OCI-LY1 (cell line): ENCODE measurements at regions not wholly inside any gene's neighbourhood (a gene's known extent, or its start where the extent isn't known, plus 50 kb on each side); places are given as distances from the start of the nearest gene placed in this dataset.

Source experiments
- H2AFZ ChIP-seq: fragments of 200-600 bp; sonication (generic), shearing (Covaris generic); 2 replicates; pipeline ENCODE4 v1.6.0; 2014; ENCODE audit warnings: antibody characterized with exemption, mild to moderate bottlenecking, low read length
- H3F3A ChIP-seq: fragments of 200-600 bp; sonication (generic), shearing (Covaris generic); 2 replicates; pipeline ENCODE4 v1.6.0; 2014; ENCODE audit warnings: mild to moderate bottlenecking, antibody characterized with exemption, low read length, moderate library complexity; ENCODE audit not compliant: insufficient read depth
- H3K27ac ChIP-seq: fragments of 200-600 bp; sonication (generic); 2 replicates; pipeline ENCODE4 v1.5.1; 2014; ENCODE audit warnings: low read length, mixed run types, mild to moderate bottlenecking, low read depth; ENCODE audit not compliant: poor library complexity, severe bottlenecking
- H3K27me3 ChIP-seq: fragments of 200-600 bp; sonication (generic); 2 replicates; pipeline ENCODE4 v1.6.0; 2014; ENCODE audit warnings: antibody characterized with exemption, mild to moderate bottlenecking, low read length, moderate library complexity; ENCODE audit not compliant: insufficient read depth
- H3K36me3 ChIP-seq: fragments of 200-600 bp; sonication (generic); 2 replicates; pipeline ENCODE4 v1.6.1; 2014; ENCODE audit warnings: mild to moderate bottlenecking, antibody characterized with exemption, low read length, moderate library complexity, mixed read lengths; ENCODE audit not compliant: insufficient read depth
- H3K4me1 ChIP-seq: fragments of 200-600 bp; sonication (generic); 2 replicates; pipeline ENCODE4 v1.5.1; 2014; ENCODE audit warnings: mild to moderate bottlenecking, low read length, moderate library complexity; ENCODE audit not compliant: insufficient read depth, severe bottlenecking
- H3K4me2 ChIP-seq: fragments of 200-600 bp; sonication (generic), shearing (Covaris generic); 2 replicates; pipeline ENCODE4 v1.6.1; 2014; ENCODE audit warnings: low read length
- H3K4me3 ChIP-seq: fragments of 200-600 bp; sonication (generic); 2 replicates; pipeline ENCODE4 v1.5.1; 2014; ENCODE audit warnings: low read length, low read depth, mild to moderate bottlenecking, mixed read lengths; ENCODE audit not compliant: poor library complexity, severe bottlenecking
- H3K79me2 ChIP-seq: fragments of 200-600 bp; shearing (Covaris generic); 2 replicates; pipeline ENCODE4 v1.6.1; 2016; ENCODE audit warnings: mixed run types, low read length, mixed read lengths; ENCODE audit not compliant: insufficient read depth
- H3K9ac ChIP-seq: fragments of 200-600 bp; sonication (generic), shearing (Covaris generic); 2 replicates; pipeline ENCODE4 v1.6.1; 2014; ENCODE audit warnings: mild to moderate bottlenecking, low read length, mixed read lengths
- H3K9me2 ChIP-seq: fragments of 200-600 bp; sonication (generic), shearing (Covaris generic); 2 replicates; pipeline ENCODE4 v1.6.1; 2014; ENCODE audit warnings: low read depth, mild to moderate bottlenecking, low read length, mixed read lengths
- H3K9me3 ChIP-seq: fragments of 200-600 bp; shearing (Covaris generic); 2 replicates; pipeline ENCODE4 v1.6.1; 2014; ENCODE audit warnings: low read length, mixed read lengths
- H4K20me1 ChIP-seq: fragments of 200-600 bp; sonication (generic), shearing (Covaris generic); 2 replicates; pipeline ENCODE4 v1.6.0; 2016; ENCODE audit warnings: mild to moderate bottlenecking, low read length; ENCODE audit not compliant: insufficient read depth
- EZH2 ChIP-seq: fragments of 200-600 bp; sonication (generic), shearing (Covaris generic); IDR thresholded peaks from 2 replicates; pipeline ENCODE4 v1.8.0; 2017; ENCODE audit warnings: borderline replicate concordance, mixed run types, mild to moderate bottlenecking, antibody characterized with exemption, low read length, moderate library complexity, mixed read lengths
- TF ChIP-seq, protein P1 (sequence below): fragments of 200-600 bp; sonication (generic), shearing (Covaris generic); IDR thresholded peaks from 2 replicates; pipeline ENCODE4 v1.5.1; 2017; ENCODE audit warnings: mild to moderate bottlenecking, antibody characterized with exemption, low read length, moderate library complexity, mixed read lengths

DNA sequence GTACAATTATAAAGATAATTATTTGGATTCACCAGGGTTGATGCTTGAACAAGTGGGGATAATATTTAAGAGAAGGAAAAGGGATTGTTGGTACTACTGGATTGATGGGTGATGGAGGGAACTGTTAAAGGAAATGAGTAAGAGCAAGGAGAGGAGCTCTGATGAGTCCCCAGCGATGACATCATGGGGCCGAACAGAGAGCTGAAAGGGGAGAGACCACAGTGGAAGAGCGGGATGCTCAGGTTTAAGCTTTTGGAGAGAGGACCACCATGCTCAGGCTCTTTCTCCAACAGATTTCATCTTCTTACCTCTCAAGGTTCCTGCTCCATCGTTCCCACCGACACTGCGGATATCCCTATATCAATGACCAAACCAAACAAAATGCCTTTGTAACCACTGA lies 568.7 kb downstream of the ETS1 start:
- H3K4me3 ChIP-seq, result no peak overlapping the region
- H4K20me1 ChIP-seq, result no peaks in the 10 kb centered on the region
- H3K9me3 ChIP-seq, result no peaks in the 10 kb centered on the region
- H2AFZ ChIP-seq, result no peak overlapping the region
- H3K36me3 ChIP-seq, result no peaks in the 10 kb centered on the region
- H3K79me2 ChIP-seq, result no peaks in the 10 kb centered on the region
- TF ChIP-seq EZH2, result no peak
- TF ChIP-seq, protein P1, sequence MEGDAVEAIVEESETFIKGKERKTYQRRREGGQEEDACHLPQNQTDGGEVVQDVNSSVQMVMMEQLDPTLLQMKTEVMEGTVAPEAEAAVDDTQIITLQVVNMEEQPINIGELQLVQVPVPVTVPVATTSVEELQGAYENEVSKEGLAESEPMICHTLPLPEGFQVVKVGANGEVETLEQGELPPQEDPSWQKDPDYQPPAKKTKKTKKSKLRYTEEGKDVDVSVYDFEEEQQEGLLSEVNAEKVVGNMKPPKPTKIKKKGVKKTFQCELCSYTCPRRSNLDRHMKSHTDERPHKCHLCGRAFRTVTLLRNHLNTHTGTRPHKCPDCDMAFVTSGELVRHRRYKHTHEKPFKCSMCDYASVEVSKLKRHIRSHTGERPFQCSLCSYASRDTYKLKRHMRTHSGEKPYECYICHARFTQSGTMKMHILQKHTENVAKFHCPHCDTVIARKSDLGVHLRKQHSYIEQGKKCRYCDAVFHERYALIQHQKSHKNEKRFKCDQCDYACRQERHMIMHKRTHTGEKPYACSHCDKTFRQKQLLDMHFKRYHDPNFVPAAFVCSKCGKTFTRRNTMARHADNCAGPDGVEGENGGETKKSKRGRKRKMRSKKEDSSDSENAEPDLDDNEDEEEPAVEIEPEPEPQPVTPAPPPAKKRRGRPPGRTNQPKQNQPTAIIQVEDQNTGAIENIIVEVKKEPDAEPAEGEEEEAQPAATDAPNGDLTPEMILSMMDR, result no peak
- no peak overlapping the region for H3K9ac ChIP-seq
- no peak overlapping the region for H3K27ac ChIP-seq
- H3K27me3 ChIP-seq, result no peaks in the 10 kb centered on the region
- H3K4me1 ChIP-seq, result no peaks in the 10 kb centered on the region
- H3K4me2 ChIP-seq, result no peak overlapping the region
- no peaks in the 10 kb centered on the region for H3K9me2 ChIP-seq
- H3F3A ChIP-seq, result no peaks in the 10 kb centered on the region

- H3K4me1 ChIP-seq, result no peaks in the 10 kb centered on the region
- no peak overlapping the region for H2AFZ ChIP-seq
- H3K9ac ChIP-seq, result no peak overlapping the region
- H3K9me3 ChIP-seq, result no peaks in the 10 kb centered on the region
- H3K4me3 ChIP-seq, result no peak overlapping the region
- H3K36me3 ChIP-seq, result no peaks in the 10 kb centered on the region
- H3K79me2 ChIP-seq, result no peaks in the 10 kb centered on the region
- H3K9me2 ChIP-seq, result no peaks in the 10 kb centered on the region
- no peak overlapping the region for H3K4me2 ChIP-seq
- H3K27ac ChIP-seq, result no peak overlapping the region
- no peak for TF ChIP-seq EZH2
- TF ChIP-seq, protein P1, result no peak
- H3F3A ChIP-seq, result no peaks in the 10 kb centered on the region
- no peaks in the 10 kb centered on the region for H4K20me1 ChIP-seq
- H3K27me3 ChIP-seq, result no peaks in the 10 kb centered on the region
Observed at GRCh38 chr11:128005562-128005961, 581.8 kb downstream of the ETS1 start.

DNA sequence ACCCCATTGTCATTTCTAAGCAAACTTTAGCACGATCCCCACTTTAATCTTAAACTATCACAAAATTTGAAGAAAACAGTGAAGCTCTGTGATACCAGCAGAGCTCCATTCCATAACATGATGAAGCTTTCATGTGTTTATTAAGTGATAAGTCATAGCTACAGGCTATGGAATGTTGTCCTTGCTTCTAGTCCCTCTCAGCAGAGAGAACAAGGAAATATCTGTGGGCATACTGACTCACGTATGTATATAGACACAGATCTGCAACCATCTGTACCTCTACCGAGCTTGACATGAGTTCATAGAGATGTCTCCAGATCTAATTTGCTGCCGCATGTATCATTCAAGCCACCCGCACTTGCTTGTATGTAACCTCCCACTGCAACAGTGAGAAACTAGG lies 588.9 kb downstream of the ETS1 start:
- no peak overlapping the region for H3K27ac ChIP-seq
- no peak overlapping the region for H3K4me3 ChIP-seq
- TF ChIP-seq EZH2, result no peak
- TF ChIP-seq, protein P1, result no peak
- no peaks in the 10 kb centered on the region for H4K20me1 ChIP-seq
- H3K36me3 ChIP-seq, result no peaks in the 10 kb centered on the region
- no peak overlapping the region for H3K4me2 ChIP-seq
- H3F3A ChIP-seq, result no peaks in the 10 kb centered on the region
- no peak overlapping the region for H3K9ac ChIP-seq
- H3K79me2 ChIP-seq, result no peaks in the 10 kb centered on the region
- no peaks in the 10 kb centered on the region for H3K4me1 ChIP-seq
- H2AFZ ChIP-seq, result no peak overlapping the region
- no peaks in the 10 kb centered on the region for H3K27me3 ChIP-seq
- H3K9me2 ChIP-seq, result no peaks in the 10 kb centered on the region
- no peaks in the 10 kb centered on the region for H3K9me3 ChIP-seq
